ENCODE measurements at regions not wholly inside any gene's neighbourhood (a gene's known extent, or its start where the extent isn't known, plus 50 kb on each side); places are given as distances from the start of the nearest gene placed in this dataset.

GRCh38 chr14:101706509-101707067 is 54.9 kb upstream of the PPP2R5C start:
- TF ChIP-seq, protein P1, sequence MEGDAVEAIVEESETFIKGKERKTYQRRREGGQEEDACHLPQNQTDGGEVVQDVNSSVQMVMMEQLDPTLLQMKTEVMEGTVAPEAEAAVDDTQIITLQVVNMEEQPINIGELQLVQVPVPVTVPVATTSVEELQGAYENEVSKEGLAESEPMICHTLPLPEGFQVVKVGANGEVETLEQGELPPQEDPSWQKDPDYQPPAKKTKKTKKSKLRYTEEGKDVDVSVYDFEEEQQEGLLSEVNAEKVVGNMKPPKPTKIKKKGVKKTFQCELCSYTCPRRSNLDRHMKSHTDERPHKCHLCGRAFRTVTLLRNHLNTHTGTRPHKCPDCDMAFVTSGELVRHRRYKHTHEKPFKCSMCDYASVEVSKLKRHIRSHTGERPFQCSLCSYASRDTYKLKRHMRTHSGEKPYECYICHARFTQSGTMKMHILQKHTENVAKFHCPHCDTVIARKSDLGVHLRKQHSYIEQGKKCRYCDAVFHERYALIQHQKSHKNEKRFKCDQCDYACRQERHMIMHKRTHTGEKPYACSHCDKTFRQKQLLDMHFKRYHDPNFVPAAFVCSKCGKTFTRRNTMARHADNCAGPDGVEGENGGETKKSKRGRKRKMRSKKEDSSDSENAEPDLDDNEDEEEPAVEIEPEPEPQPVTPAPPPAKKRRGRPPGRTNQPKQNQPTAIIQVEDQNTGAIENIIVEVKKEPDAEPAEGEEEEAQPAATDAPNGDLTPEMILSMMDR (conservative IDR thresholded peaks at IDR 0.05): no peak
- H3K4me3 Mint-ChIP-seq: no peak overlapping the region
- peaks cover 11% of the 10 kb centered on the region for H3K27me3 Mint-ChIP-seq (ENCODE audit: low read depth)
- DNase-seq (ENCODE audit: low read depth, low spot score): no peak
- no peak overlapping the region for H3K27ac Mint-ChIP-seq (ENCODE audit: unreplicated experiment)
- H3K36me3 Mint-ChIP-seq (ENCODE audit: low read depth): no peaks in the 10 kb centered on the region
- H3K9me3 Mint-ChIP-seq: no peaks in the 10 kb centered on the region
- H3K4me1 Mint-ChIP-seq: peaks cover 19% of the 10 kb centered on the region

DNA sequence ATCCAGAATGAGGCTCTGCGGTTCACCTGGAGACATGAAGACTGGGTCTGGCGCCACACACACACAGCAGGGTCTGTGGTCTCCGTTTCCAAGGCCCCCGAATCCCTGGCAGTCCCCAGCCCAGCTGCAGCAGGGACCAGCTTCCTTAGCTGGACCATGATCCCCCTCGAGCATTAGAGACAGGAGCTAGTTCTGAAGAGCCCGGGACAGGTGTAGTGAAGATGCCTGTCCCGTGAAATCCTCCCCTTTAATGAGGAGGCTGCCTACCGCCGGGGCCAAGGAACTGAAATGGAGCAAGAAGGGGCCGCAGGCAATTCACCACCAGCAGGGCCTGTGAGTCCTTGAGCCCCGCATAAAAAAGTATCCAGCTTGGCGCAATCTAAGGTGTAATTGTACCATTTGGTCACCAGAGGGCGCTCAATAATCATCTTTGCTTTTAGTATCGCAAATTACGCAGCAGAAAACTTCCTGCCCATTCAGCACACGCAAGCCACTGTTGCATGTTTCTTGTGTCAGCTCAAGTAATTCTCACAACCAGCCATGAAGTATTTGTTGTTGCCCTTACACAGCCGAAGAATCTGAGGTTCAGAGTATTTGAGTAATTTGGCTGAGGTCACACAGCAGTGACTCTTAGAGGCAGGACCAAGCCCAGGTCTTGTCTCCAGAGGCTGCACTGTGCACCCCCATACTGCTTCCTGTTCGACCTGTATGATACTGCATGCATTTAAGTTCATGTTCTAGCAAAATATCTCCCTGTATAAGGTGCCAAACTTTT is 54.3 kb upstream of the PPP2R5C start:
- Mint-ChIP-seq H3K27me3 (ENCODE audit: low read depth) (peaks cover 11% of the 10 kb centered on the region), H3K9me3 (no peaks in the 10 kb centered on the region), H3K27ac (ENCODE audit: unreplicated experiment) (no peak overlapping the region), H3K4me3 (peak overlapping the region; percentile 23), H3K36me3 (ENCODE audit: low read depth) (no peaks in the 10 kb centered on the region), H3K4me1 (peaks cover 19% of the 10 kb centered on the region)
- TF ChIP-seq, protein P1 (conservative IDR thresholded peaks at IDR 0.05): peak; percentile 89
- DNase-seq (ENCODE audit: low read depth, low spot score): peak; percentile 59

GRCh38 chr14:101707863-101708620 is 53.5 kb upstream of the PPP2R5C start:
- TF ChIP-seq, protein P1 (conservative IDR thresholded peaks at IDR 0.05): no peak
- peaks cover 19% of the 10 kb centered on the region for H3K4me1 Mint-ChIP-seq
- no peak overlapping the region for H3K4me3 Mint-ChIP-seq

DNA sequence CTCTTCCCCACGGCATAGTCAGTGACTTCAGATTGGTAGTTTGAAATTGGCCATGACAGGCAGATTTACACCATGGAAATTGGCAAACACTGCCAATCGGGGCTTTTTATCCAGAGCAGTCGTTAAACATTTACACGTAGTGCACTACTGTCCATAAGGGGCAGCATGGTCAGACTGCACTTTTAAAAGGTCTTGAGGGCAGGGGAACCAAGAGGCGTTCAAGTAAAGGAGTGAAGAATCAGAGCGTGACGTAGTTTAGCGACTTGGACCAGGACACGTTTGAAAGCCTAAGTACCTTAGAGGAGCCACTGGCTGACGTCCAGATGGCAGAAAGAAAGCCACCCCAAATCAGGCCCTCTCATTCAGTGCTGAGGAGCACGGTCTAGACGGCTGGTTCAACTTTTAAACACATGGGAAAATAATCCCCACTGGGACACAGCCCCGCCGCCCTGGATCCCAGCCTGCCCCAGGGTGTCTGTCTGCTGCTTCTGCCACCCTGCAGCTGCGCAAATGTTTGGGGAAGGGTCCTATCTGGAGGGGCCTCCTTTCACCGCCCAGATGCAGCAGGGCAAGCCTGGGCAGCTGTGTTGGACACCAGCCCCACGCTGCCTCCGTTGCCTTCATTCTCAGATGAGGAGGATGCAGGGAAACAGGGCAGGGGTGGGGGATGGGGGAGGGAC is 52.5 kb upstream of the PPP2R5C start:
- Mint-ChIP-seq H3K36me3 (ENCODE audit: low read depth) (no peaks in the 10 kb centered on the region), H3K27me3 (ENCODE audit: low read depth) (peaks cover 6% of the 10 kb centered on the region), H3K4me3 (no peak overlapping the region), H3K9me3 (peaks cover 3% of the 10 kb centered on the region), H3K4me1 (peaks cover 19% of the 10 kb centered on the region), H3K27ac (ENCODE audit: unreplicated experiment) (no peak overlapping the region)
- no peak for DNase-seq (ENCODE audit: low read depth, low spot score)
- TF ChIP-seq, protein P1 (conservative IDR thresholded peaks at IDR 0.05): no peak

More at GRCh38 chr14:101707863-101708620, 53.5 kb upstream of the PPP2R5C start:
- no peaks in the 10 kb centered on the region for H3K9me3 Mint-ChIP-seq
- peaks cover 6% of the 10 kb centered on the region for H3K27me3 Mint-ChIP-seq (ENCODE audit: low read depth)
- H3K27ac Mint-ChIP-seq (ENCODE audit: unreplicated experiment): peak overlapping the region; percentile 72
- H3K36me3 Mint-ChIP-seq (ENCODE audit: low read depth): no peaks in the 10 kb centered on the region
- DNase-seq (ENCODE audit: low read depth, low spot score): no peak

GRCh38 chr14:101709533-101709881 is 52.0 kb upstream of the PPP2R5C start:
- Mint-ChIP-seq H3K36me3 (ENCODE audit: low read depth) (no peaks in the 10 kb centered on the region), H3K27ac (ENCODE audit: unreplicated experiment) (no peak overlapping the region), H3K9me3 (peaks cover 5% of the 10 kb centered on the region), H3K27me3 (ENCODE audit: low read depth) (peaks cover 3% of the 10 kb centered on the region), H3K4me3 (no peak overlapping the region), H3K4me1 (peaks cover 19% of the 10 kb centered on the region)
- TF ChIP-seq, protein P1 (conservative IDR thresholded peaks at IDR 0.05): no peak
- DNase-seq (ENCODE audit: low read depth, low spot score): no peak

Measured in neural crest cell (in vitro differentiated cells).